ENCODE measurements at regions not wholly inside any gene's neighbourhood (a gene's known extent, or its start where the extent isn't known, plus 50 kb on each side); places are given as distances from the start of the nearest gene placed in this dataset.
A peak's percentile ranks its signal among the peaks of the same experiment; 100 is the strongest.

GRCh38 chr1:38465460-38465859 lies 394.1 kb downstream of the RRAGC start:
- intact Hi-C loops (cut with DNase I): no loop called here
- DNase-seq (ENCODE audit: extremely low spot score in 2 of 2): no peak
- Histone ChIP-seq H3K9me3 (no peaks in the 10 kb centered on the region), H3K4me3 (no peak overlapping the region), H3K27me3 (no peaks in the 10 kb centered on the region), H3K36me3 (no peaks in the 10 kb centered on the region), H3K4me1 (no peaks in the 10 kb centered on the region), H3K27ac (no peak overlapping the region)
- TF ChIP-seq POLR2AphosphoS5 (IDR thresholded peaks at IDR 0.05; ENCODE audit: insufficient read depth in 1 of 2, low read depth in 1 of 2) (no peak), POLR2A (IDR thresholded peaks at IDR 0.05) (no peak), CTCF (IDR thresholded peaks at IDR 0.05) (no peak)

- no peaks in the 10 kb centered on the region for H3K36me3 ChIP-seq
- no peak overlapping the region for H3K4me3 ChIP-seq
- no peaks in the 10 kb centered on the region for H3K9me3 ChIP-seq
- H3K27me3 ChIP-seq: no peaks in the 10 kb centered on the region
- no peaks in the 10 kb centered on the region for H3K4me1 ChIP-seq
- no peak overlapping the region for H3K27ac ChIP-seq
- intact Hi-C loops (cut with DNase I): no loop called here
- DNase-seq (ENCODE audit: extremely low spot score in 2 of 2): peak in 1 of 2 donors; percentile 49
- TF ChIP-seq POLR2AphosphoS5 (IDR thresholded peaks at IDR 0.05; ENCODE audit: insufficient read depth in 1 of 2, low read depth in 1 of 2) (no peak), POLR2A (IDR thresholded peaks at IDR 0.05) (no peak), CTCF (IDR thresholded peaks at IDR 0.05) (no peak)
These were observed 395.4 kb downstream of the RRAGC start for GRCh38 chr1:38464071-38464661.

- H3K27me3 ChIP-seq: no peaks in the 10 kb centered on the region
- no peaks in the 10 kb centered on the region for H3K36me3 ChIP-seq
- no peaks in the 10 kb centered on the region for H3K4me1 ChIP-seq
- TF ChIP-seq POLR2A (IDR thresholded peaks at IDR 0.05) (no peak), CTCF (IDR thresholded peaks at IDR 0.05) (no peak), POLR2AphosphoS5 (IDR thresholded peaks at IDR 0.05; ENCODE audit: insufficient read depth in 1 of 2, low read depth in 1 of 2) (no peak)
- H3K4me3 ChIP-seq: no peak overlapping the region
- intact Hi-C loops (cut with DNase I): no loop called here
- DNase-seq (ENCODE audit: extremely low spot score in 2 of 2): peak in 1 of 2 donors; percentile 12
- H3K9me3 ChIP-seq: no peaks in the 10 kb centered on the region
- H3K27ac ChIP-seq: no peak overlapping the region
These were observed 396.5 kb downstream of the RRAGC start for GRCh38 chr1:38463074-38463473.

- H3K4me3 ChIP-seq: no peak overlapping the region
- no peaks in the 10 kb centered on the region for H3K27me3 ChIP-seq
- H3K4me1 ChIP-seq: no peaks in the 10 kb centered on the region
- no peaks in the 10 kb centered on the region for H3K9me3 ChIP-seq
- peak in 1 of 2 donors; percentile 7 for DNase-seq (ENCODE audit: extremely low spot score in 2 of 2)
- no peak for TF ChIP-seq POLR2A (IDR thresholded peaks at IDR 0.05)
- intact Hi-C loops (cut with DNase I): no loop called here
- no peaks in the 10 kb centered on the region for H3K36me3 ChIP-seq
- no peak overlapping the region for H3K27ac ChIP-seq
These were observed 403.1 kb downstream of the RRAGC start for GRCh38 chr1:38456531-38456876.

- Histone ChIP-seq H3K4me1 (no peaks in the 10 kb centered on the region), H3K27ac (no peak overlapping the region), H3K36me3 (no peaks in the 10 kb centered on the region), H3K9me3 (no peaks in the 10 kb centered on the region), H3K27me3 (no peaks in the 10 kb centered on the region), H3K4me3 (no peak overlapping the region)
- TF ChIP-seq POLR2AphosphoS5 (IDR thresholded peaks at IDR 0.05; ENCODE audit: insufficient read depth in 1 of 2, low read depth in 1 of 2): no peak
- no peak for TF ChIP-seq CTCF (IDR thresholded peaks at IDR 0.05)
- no peak for TF ChIP-seq POLR2A (IDR thresholded peaks at IDR 0.05)
- intact Hi-C loops (cut with DNase I): no loop called here
- DNase-seq (ENCODE audit: extremely low spot score in 2 of 2): peak in 1 of 2 donors; percentile 79
These were observed 403.6 kb downstream of the RRAGC start for GRCh38 chr1:38455829-38456530.

Measured in vagina (tissue), 2 donors.